ENCODE measurements at regions not wholly inside any gene's neighbourhood (a gene's known extent, or its start where the extent isn't known, plus 50 kb on each side); places are given as distances from the start of the nearest gene placed in this dataset.

DNA sequence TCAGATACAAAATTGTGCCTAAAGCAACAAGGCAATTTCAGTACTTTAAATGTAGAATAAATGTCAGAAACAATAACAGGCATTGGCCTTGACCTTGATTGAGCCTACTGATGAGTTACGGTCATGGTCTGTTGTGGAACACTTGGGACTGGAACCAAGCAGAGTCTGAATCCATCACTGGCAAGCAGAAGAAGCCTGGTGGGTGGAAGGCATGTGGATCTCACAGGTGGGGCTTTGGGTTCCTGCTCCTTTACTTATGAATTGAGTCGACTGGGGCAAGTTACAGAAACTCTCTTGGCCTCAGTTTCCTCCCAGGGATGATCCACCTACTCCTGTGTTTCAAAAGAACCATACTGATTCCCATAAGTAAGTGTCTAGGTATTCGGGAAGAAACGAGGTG is 102.3 kb downstream of the KCNF1 start:
- TF ChIP-seq, protein P1, sequence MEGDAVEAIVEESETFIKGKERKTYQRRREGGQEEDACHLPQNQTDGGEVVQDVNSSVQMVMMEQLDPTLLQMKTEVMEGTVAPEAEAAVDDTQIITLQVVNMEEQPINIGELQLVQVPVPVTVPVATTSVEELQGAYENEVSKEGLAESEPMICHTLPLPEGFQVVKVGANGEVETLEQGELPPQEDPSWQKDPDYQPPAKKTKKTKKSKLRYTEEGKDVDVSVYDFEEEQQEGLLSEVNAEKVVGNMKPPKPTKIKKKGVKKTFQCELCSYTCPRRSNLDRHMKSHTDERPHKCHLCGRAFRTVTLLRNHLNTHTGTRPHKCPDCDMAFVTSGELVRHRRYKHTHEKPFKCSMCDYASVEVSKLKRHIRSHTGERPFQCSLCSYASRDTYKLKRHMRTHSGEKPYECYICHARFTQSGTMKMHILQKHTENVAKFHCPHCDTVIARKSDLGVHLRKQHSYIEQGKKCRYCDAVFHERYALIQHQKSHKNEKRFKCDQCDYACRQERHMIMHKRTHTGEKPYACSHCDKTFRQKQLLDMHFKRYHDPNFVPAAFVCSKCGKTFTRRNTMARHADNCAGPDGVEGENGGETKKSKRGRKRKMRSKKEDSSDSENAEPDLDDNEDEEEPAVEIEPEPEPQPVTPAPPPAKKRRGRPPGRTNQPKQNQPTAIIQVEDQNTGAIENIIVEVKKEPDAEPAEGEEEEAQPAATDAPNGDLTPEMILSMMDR (IDR thresholded peaks at IDR 0.05): no peak
- no peak for TF ChIP-seq POLR2A (IDR thresholded peaks at IDR 0.05)

All from uterus (tissue), 2 donors.